ENCODE measurements at regions not wholly inside any gene's neighbourhood (a gene's known extent, or its start where the extent isn't known, plus 50 kb on each side); places are given as distances from the start of the nearest gene placed in this dataset.

DNA sequence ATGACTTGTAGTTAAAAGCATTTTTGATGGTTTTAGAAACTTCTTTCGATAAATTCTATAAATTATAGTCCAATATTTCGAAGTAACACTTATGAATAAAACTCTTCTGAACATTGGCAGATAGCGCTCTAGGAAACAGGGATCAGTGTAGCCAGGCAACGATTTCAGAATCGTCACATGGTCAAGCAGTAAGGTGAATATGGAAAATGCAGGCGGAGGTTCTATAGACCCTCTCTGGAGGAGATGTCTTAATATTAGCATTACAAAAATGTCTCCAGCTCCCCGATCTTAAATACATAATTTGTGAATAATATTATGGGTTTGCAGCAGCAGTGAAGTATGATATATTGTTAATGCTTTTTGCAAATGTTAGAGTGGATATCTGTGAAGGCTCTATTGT, 310.3 kb downstream of the SS18 start:
- peaks cover 4% of the 10 kb centered on the region for H3K9me3 ChIP-seq (replicated peaks)
- no peaks in the 10 kb centered on the region for H3K4me1 ChIP-seq
- H3K4me3 ChIP-seq: no peak overlapping the region
- H3K27me3 ChIP-seq (ENCODE audit: low read depth): no peaks in the 10 kb centered on the region
- intact Hi-C loops (cut with micrococcal nuclease): no loop called here
- DNase-seq: no peak
- TF ChIP-seq, protein P1, sequence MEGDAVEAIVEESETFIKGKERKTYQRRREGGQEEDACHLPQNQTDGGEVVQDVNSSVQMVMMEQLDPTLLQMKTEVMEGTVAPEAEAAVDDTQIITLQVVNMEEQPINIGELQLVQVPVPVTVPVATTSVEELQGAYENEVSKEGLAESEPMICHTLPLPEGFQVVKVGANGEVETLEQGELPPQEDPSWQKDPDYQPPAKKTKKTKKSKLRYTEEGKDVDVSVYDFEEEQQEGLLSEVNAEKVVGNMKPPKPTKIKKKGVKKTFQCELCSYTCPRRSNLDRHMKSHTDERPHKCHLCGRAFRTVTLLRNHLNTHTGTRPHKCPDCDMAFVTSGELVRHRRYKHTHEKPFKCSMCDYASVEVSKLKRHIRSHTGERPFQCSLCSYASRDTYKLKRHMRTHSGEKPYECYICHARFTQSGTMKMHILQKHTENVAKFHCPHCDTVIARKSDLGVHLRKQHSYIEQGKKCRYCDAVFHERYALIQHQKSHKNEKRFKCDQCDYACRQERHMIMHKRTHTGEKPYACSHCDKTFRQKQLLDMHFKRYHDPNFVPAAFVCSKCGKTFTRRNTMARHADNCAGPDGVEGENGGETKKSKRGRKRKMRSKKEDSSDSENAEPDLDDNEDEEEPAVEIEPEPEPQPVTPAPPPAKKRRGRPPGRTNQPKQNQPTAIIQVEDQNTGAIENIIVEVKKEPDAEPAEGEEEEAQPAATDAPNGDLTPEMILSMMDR (IDR thresholded peaks at IDR 0.05; ENCODE audit: borderline replicate concordance): no peak
- no peak overlapping the region for H3K27ac ChIP-seq (replicated peaks)
- H3K36me3 ChIP-seq: no peaks in the 10 kb centered on the region

DNA sequence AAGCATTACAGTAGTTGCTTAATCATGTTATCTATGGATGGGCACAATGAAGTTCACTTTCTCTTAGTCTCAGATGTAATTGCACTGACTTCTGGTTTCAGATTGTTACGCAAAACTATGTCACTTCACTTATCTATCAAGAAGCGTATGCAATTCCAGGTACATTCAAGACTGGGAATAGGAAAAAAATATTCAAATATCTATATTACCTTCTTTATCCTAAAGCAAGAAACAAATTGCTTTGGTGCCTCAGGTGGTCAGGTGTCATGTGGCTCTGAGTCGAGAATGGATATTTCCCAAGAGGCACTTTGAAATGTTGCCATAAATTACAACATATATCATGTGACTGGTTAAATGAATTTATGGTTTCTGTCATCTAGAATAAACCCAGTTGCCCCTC, 318.6 kb downstream of the SS18 start:
- H3K27me3 ChIP-seq (ENCODE audit: low read depth): peaks cover 7% of the 10 kb centered on the region
- no peaks in the 10 kb centered on the region for H3K4me1 ChIP-seq
- intact Hi-C loops (cut with micrococcal nuclease): no loop called here
- no peak overlapping the region for H3K27ac ChIP-seq (replicated peaks)
- TF ChIP-seq, protein P1 (IDR thresholded peaks at IDR 0.05; ENCODE audit: borderline replicate concordance): no peak
- no peak overlapping the region for H3K4me3 ChIP-seq
- peaks cover 5% of the 10 kb centered on the region for H3K9me3 ChIP-seq (replicated peaks)
- DNase-seq: no peak
- no peaks in the 10 kb centered on the region for H3K36me3 ChIP-seq

DNA sequence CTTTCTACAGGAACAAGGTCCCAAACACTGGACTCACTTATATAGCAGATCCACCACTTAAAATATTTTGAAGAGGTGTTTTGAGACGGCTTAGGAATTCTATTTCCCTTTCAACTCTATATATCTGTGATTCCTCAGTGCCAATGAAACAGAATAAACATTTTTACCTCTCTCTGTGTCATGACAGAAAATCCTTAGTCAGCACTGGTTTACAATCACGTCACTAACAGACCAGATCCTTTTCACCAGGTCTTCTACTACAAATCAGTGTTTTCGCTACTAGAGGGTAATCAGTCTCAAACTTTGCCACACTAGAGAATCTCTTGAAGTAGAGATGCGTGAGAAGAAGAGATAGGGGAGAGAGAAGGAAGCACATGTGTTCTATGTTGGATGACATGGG, 325.6 kb downstream of the SS18 start:
- Histone ChIP-seq H3K4me1 (no peaks in the 10 kb centered on the region), H3K9me3 (replicated peaks) (peaks cover 5% of the 10 kb centered on the region), H3K4me3 (no peak overlapping the region), H3K27ac (replicated peaks) (no peak overlapping the region), H3K36me3 (no peaks in the 10 kb centered on the region), H3K27me3 (ENCODE audit: low read depth) (peaks cover 28% of the 10 kb centered on the region)
- intact Hi-C loops (cut with micrococcal nuclease): no loop called here
- TF ChIP-seq, protein P1 (IDR thresholded peaks at IDR 0.05; ENCODE audit: borderline replicate concordance): no peak
- no peak for DNase-seq

DNA sequence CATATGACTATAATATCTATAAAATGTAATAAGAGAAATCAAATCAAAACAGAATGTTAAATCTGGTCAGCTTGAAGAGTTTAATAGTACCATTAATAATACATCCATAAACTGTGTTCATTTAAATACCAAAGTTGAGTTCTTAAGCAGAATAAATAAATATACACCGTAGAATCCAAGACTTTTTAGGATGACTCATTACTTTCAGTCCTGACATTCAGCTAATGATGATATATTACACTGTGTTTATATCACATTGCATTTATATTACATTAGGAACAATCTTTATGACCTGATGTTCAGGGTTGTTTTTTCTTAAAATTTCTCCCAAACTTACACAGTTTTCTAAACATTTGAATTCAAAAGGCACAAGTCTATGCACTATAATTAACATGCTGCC, 331.3 kb downstream of the SS18 start:
- H3K9me3 ChIP-seq (replicated peaks): no peaks in the 10 kb centered on the region
- intact Hi-C loops (cut with micrococcal nuclease): no loop called here
- TF ChIP-seq, protein P1 (IDR thresholded peaks at IDR 0.05; ENCODE audit: borderline replicate concordance): no peak
- DNase-seq: no peak
- H3K27me3 ChIP-seq (ENCODE audit: low read depth): peaks cover 12% of the 10 kb centered on the region
- H3K4me1 ChIP-seq: no peaks in the 10 kb centered on the region
- no peaks in the 10 kb centered on the region for H3K36me3 ChIP-seq
- no peak overlapping the region for H3K4me3 ChIP-seq
- H3K27ac ChIP-seq (replicated peaks): no peak overlapping the region

DNA sequence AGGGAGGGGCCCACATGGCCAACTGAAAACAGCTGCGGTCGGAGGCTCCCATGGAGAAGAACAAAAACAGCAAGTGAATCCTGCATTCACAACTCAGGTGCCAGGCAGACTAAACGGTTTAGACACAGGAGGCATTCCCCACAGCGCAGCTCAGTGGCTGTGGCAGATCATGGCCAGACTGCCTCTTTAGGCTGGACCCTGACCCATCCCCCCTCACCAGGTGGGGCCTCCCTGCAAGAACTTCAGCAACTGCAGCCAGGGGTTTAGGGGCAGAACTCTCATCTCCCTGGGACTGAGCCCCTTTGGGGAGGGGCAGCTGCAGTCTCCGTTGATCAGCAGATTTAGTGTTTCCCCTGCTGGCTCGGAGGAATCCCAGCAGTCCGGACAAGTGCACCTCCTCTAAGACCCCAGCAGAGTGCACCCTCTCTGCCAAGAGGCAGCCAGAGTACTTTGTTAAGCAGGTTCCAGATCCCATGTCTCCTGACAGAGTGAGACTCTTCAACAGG, 346.7 kb downstream of the SS18 start:
- no peak overlapping the region for H3K4me3 ChIP-seq
- H3K9me3 ChIP-seq (replicated peaks): peaks cover 12% of the 10 kb centered on the region
- intact Hi-C loops (cut with micrococcal nuclease): no loop called here
- no peaks in the 10 kb centered on the region for H3K4me1 ChIP-seq
- TF ChIP-seq, protein P1 (IDR thresholded peaks at IDR 0.05; ENCODE audit: borderline replicate concordance): no peak
- H3K27ac ChIP-seq (replicated peaks): no peak overlapping the region
- no peak for DNase-seq
- H3K27me3 ChIP-seq (ENCODE audit: low read depth): peaks cover 26% of the 10 kb centered on the region
- no peaks in the 10 kb centered on the region for H3K36me3 ChIP-seq

DNA sequence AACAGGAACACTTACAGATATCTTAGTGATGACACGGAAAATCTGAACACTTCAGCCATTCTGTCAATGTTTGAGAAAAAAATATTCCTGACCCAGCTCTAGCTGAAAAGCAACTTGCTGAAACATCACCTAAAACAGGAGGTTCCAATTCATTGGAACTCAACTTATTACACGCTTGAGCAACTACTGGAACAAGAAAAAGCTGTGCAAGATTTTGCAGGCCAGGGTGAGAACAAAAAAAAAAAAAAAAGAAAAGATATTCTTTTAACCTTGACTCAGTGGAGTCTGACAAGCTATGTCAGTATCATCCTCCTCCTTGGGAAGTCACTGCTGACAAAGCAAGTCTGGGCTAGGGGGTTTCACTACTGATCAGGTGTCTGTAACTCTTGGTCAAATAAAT, 351.0 kb downstream of the SS18 start:
- H3K4me1 ChIP-seq: no peaks in the 10 kb centered on the region
- no peak overlapping the region for H3K4me3 ChIP-seq
- H3K36me3 ChIP-seq: no peaks in the 10 kb centered on the region
- peaks cover 50% of the 10 kb centered on the region for H3K27me3 ChIP-seq (ENCODE audit: low read depth)
- no peak overlapping the region for H3K27ac ChIP-seq (replicated peaks)
- TF ChIP-seq, protein P1 (IDR thresholded peaks at IDR 0.05; ENCODE audit: borderline replicate concordance): no peak
- intact Hi-C loops (cut with micrococcal nuclease): no loop called here
- no peak for DNase-seq
- H3K9me3 ChIP-seq (replicated peaks): no peaks in the 10 kb centered on the region
